ENCODE measurements at regions not wholly inside any gene's neighbourhood (a gene's known extent, or its start where the extent isn't known, plus 50 kb on each side); places are given as distances from the start of the nearest gene placed in this dataset.

GRCh38 chr16:55214412-55214811 lies 109.6 kb upstream of the IRX6 start:
- TF ChIP-seq CTCF (IDR thresholded peaks at IDR 0.05) (no peak), POLR2A (IDR thresholded peaks at IDR 0.05) (no peak)
